Fibroblast of villous mesenchyme (primary cell): ENCODE measurements at regions not wholly inside any gene's neighbourhood (a gene's known extent, or its start where the extent isn't known, plus 50 kb on each side); places are given as distances from the start of the nearest gene placed in this dataset.

ENCODE experiments used
- DNase-seq: peaks from one replicate; pipeline ENCODE4 v3.0.0-alpha.2; 2010; ENCODE audit warnings: low read depth
- H3K4me3 ChIP-seq: 2 replicates; pipeline ENCODE4 v1.5.1; 2011; ENCODE audit warnings: low read depth, mild to moderate bottlenecking, low read length
- TF ChIP-seq, protein P1 (sequence below): IDR thresholded peaks from 2 replicates; pipeline ENCODE4 v1.5.1; 2012; ENCODE audit warnings: low read depth, mild to moderate bottlenecking, low read length; ENCODE audit not compliant: insufficient read depth

DNA sequence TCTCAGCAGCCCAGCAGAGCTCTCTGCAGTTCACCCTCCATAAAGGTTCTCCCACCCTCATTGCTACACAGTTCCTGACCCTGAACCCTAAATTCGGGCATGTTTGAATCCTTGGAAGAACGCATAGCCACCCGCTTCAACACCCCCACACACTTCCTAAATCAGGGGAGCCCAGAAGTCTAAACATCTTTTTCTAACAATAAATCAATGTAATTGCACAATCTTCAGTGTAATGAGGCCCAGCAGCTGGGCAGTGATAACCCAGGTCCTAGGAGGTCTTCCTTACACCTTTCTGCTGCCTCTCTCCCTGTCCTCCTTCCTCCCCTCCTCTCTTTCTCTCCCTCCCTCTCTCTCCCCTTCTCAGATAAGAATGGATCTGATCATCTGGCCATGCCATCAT lies 88.0 kb downstream of the IRX2 start:
- no peak overlapping the region for H3K4me3 ChIP-seq
- no peak for DNase-seq
- TF ChIP-seq, protein P1, sequence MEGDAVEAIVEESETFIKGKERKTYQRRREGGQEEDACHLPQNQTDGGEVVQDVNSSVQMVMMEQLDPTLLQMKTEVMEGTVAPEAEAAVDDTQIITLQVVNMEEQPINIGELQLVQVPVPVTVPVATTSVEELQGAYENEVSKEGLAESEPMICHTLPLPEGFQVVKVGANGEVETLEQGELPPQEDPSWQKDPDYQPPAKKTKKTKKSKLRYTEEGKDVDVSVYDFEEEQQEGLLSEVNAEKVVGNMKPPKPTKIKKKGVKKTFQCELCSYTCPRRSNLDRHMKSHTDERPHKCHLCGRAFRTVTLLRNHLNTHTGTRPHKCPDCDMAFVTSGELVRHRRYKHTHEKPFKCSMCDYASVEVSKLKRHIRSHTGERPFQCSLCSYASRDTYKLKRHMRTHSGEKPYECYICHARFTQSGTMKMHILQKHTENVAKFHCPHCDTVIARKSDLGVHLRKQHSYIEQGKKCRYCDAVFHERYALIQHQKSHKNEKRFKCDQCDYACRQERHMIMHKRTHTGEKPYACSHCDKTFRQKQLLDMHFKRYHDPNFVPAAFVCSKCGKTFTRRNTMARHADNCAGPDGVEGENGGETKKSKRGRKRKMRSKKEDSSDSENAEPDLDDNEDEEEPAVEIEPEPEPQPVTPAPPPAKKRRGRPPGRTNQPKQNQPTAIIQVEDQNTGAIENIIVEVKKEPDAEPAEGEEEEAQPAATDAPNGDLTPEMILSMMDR, result no peak

DNA sequence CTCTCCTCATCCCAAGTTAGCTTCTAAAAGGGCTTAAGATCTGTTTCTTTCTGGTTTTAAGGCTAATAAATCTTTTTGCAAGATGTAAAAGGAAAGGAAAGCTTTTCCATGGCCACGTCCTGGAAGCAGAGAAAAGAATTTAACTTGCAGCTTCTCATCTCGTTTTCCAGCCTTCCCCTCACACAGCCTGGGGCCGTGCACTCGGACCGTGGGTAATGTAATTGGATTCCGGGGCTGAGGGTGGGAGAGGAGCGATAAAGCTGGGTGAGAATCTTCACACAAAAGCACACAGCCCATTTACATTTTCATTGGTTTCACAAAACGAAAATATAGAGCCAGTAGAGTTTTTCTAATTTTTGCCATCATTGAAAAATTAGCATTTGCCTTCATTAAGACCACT lies 91.2 kb downstream of the IRX2 start:
- DNase-seq, result no peak
- H3K4me3 ChIP-seq, result no peak overlapping the region
- TF ChIP-seq, protein P1, result no peak

DNA sequence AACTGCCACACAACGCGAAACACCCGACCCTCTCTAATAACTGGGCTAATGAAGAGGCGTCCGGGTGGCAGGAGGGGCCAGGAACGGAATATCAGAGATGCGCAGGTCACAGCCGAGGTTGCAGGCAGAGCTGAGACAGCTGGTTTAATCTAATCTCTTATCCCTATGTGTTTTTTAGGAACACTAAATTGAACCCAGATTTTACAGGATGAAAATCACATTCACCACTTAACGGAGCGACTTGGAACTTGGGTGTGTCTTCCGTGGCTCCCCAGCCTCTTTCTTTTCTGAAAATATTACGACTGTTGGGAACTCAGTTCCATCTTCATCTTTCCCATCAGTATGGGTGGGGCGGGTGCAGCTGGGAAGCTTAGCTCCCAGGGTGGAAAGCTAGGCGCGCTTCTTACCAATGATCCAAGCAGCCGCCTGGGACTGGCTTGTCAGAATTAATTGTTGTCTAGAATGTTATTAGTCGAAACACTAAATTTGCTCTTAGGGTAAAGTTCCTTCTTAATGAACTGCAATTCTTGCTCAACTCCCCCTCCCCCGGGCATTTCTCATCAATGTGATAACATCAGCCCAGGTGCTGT lies 92.5 kb downstream of the IRX2 start:
- no peak overlapping the region for H3K4me3 ChIP-seq
- no peak for DNase-seq
- TF ChIP-seq, protein P1, result no peak

DNA sequence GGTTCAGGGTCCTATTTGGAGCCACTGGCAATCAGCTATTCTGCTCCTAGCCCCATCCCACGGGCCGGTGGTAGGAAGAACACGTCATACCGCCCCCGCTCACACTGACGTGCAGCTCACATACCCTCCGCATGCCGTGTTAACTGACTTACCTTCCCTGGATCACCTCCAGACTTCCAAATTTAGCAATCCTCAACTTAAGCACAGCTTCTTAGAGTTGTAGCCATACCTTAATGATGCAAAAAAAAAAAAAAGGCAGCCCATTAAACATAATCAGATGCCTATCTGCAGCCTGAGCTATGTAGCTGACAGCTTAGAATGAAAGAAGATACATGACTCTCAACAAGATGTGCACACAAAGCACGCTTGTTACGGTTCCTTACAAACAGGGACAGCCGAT lies 93.0 kb downstream of the IRX2 start:
- DNase-seq, result no peak
- no peak overlapping the region for H3K4me3 ChIP-seq
- TF ChIP-seq, protein P1, result no peak

DNA sequence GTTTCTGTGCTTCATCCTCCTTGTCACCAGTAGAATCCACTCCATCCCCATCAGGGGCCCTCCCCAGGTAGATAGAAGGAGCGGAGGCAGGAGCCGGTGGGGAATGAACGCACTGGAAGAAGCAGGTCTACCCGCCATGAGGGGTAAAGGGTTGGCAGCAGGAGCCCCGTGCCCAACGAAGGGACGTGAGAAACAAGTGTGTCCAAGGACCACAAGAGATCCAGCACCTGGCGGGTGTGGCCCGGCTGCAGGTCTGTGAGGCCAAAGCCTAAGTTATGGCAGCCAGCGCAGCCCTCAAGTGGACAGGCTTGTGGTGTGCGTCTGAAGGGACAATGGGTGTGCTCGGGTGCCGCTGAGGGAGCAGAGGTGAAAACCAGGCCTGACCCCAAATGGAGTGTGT lies 94.3 kb downstream of the IRX2 start:
- TF ChIP-seq, protein P1, result no peak
- no peak overlapping the region for H3K4me3 ChIP-seq
- DNase-seq, result no peak

DNA sequence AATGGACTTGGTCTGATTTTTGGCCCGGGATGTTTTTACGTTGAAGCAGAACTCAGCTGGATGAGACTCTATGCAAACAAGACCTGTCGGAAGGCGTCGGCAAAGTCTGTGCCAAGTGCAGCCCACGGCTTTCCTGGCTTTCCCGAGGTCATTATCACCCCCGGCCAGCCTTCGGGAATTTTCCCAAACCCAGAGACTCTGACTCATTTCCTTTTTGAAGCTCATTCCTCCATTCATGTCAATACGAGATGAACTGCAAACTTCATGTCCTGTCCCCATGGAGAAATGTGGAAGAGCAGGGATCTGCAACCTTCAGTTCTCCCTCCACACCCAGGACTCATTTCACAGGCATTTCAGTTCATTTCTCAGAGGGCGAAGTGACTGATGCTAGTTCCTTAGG lies 95.3 kb downstream of the IRX2 start:
- TF ChIP-seq, protein P1, result no peak
- DNase-seq, result no peak
- no peak overlapping the region for H3K4me3 ChIP-seq

DNA sequence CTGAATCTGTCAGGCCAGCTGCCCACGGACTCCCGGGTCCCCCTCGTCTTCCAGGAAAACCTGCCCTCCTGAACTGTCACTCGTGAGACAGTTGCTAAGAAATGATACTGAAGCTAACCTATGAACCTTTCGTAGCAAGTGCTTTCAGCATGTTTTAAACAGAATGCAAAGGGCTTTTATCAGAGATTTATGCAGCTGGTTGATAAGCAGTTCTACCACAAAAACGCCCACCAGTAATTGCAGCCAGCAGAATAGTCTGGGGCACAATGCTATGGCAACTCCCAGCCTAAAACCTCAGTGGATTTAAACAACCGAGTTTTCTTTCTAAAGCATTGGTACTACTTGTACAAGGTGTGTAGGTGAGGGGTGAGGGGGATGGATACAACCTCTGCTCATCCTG lies 97.5 kb downstream of the IRX2 start:
- no peak overlapping the region for H3K4me3 ChIP-seq
- no peak for DNase-seq
- TF ChIP-seq, protein P1, result no peak
